ENCODE measurements at regions not wholly inside any gene's neighbourhood (a gene's known extent, or its start where the extent isn't known, plus 50 kb on each side); places are given as distances from the start of the nearest gene placed in this dataset.

DNA sequence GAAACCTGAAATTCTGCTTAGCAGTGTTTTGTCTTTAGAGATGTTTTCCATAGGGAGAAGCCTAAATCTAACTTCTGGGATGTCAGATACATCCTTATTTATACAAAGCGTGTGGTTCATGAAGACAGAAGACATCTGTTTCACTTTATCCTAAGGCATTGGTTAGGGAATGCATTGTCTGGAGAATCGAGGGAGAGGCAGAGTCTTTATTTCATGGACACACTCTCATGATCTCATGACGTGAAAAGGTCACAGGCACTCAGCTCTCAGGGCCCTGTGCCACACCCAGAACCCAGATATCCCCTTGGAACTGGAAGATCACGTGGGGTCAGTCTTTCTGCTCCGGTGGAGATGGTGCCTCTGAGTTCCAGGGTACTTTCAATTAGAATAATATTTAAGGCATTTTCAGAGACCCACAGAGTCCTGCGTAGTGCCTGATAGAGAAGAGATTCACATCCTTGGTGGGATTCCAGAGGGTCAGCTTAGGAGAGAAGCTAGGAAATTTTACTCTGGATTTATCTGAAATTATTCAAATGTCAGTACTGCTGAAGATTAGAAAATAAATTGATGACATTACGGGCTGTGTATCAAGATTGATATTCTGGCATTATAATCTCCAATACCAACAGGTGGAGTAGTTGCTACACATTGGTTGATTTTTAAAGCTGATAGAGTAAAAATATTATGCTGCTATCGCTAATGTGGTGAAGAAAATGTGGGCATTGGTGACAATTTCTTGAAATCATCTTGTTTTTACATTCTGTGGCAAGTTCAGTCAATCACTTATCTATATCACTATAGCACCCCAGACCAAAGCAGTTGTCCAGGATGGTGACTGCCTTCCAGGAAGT lies 378.3 kb downstream of the MTRR start:
- no peak for DNase-seq

- DNase-seq = no peak
Observed at GRCh38 chr5:8253376-8253775, 384.4 kb downstream of the MTRR start.

GRCh38 chr5:8254674-8255073 lies 385.7 kb downstream of the MTRR start:
- DNase-seq = no peak

DNA sequence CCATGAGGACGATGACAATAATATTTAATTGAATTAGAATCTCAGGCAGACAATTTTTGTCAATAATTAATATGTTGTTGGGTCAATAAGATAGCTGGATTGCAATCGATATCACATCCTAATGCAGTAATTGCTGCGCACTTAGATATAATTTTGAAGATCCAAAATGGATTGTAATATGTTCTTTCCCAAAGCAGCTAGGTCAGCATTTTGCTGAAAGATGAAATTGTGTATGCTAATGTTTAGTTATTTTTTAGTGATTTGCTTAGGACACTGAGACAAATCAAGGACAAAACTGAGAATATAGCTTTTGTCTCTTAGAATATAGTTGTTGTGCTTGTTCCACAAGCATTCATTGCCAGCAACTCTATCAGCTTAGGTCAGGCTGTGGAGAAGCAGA lies 389.9 kb downstream of the MTRR start:
- no peak for DNase-seq

GRCh38 chr5:8270246-8270645 lies 401.3 kb downstream of the MTRR start:
- DNase-seq = no peak

DNA sequence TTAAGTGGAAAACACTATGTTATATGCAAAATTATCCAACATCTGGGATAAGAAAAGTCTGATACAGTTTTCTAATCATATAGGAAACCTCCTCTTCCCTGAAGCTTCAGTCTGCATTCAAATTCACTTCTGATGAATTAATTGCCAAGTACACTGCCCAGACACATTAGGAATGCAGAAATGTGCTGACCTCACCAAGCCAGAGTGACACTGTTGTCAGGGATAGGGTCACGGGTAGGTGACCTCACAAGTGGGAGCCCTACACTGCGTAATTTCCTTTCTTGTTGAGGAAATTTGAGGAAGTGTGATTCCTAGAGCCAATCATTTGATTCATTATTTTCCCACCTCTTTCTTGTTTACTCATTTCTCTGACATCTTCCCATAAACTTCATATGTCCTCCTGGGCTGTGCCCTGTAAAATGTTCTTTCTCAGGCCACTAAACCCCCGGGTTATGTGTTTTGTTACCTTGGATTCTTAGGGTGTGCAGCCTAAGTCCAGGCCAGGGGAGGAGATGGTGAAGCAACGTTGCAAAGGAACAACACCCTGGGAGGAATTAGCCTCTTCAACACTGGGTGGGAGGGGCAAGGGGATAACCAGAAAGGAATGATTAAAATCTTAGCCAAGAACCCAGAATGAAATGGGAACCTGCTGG lies 411.9 kb downstream of the MTRR start:
- no peak for DNase-seq

- no peak for DNase-seq
Observed at GRCh38 chr5:8288334-8288733, 419.4 kb downstream of the MTRR start.

DNA sequence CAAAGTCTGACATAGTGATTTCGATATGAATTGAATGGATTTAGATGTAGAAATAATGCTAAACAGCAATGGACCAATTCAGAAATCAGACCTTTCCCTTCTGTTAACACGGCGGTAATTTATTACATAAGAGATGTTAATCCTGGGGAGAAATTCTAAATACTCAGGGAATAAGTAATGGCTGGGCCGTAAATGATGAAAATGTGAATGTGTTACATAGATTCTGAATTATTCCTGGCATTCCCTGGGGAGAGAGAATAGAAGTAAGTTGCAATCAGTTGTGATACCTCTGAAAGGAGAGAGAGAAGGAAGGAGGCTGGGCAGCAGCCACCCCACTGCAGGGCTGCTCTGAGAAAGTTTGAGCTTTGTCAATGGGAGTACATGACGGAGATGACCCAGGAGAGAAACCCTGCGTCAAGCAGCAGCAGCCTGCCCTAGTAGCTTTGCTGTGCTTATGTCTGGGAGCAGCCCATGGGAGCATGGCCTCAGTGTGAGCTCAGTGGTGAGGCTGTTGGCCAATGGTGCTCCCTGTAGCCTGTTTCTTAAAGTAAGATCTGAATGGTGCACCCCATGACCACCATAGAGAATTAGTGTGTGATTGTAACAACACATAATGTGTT lies 420.1 kb downstream of the MTRR start:
- no peak for DNase-seq

GRCh38 chr5:8289779-8290178 lies 420.8 kb downstream of the MTRR start:
- DNase-seq = no peak

GRCh38 chr5:8290721-8291120 lies 421.8 kb downstream of the MTRR start:
- DNase-seq = no peak

- no peak for DNase-seq
Observed at GRCh38 chr5:8291641-8292040, 422.7 kb downstream of the MTRR start.

GRCh38 chr5:8295141-8295540 lies 426.2 kb downstream of the MTRR start:
- DNase-seq = no peak

GRCh38 chr5:8299716-8300115 lies 430.8 kb downstream of the MTRR start:
- DNase-seq = no peak

DNA sequence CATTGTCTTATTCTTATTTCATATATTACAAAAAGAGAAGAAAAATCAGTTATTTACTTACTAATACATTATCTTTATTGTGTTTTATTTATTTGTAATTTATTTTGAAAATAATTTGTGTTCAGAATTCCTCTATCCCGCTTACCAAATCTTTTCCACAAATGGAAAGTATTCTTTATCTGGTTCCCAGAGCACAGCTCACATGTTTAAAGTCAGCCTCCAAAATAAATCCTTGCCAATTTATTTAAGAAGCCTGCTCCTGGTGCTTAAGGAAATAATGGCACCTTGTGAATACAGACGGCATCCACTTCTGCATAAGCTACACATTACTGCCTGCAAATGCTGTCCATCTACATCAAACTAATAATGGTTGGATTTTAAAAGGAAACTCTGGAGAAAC lies 435.4 kb downstream of the MTRR start:
- DNase-seq = no peak

- DNase-seq = no peak
Observed at GRCh38 chr5:8306288-8306896, 437.4 kb downstream of the MTRR start.

DNA sequence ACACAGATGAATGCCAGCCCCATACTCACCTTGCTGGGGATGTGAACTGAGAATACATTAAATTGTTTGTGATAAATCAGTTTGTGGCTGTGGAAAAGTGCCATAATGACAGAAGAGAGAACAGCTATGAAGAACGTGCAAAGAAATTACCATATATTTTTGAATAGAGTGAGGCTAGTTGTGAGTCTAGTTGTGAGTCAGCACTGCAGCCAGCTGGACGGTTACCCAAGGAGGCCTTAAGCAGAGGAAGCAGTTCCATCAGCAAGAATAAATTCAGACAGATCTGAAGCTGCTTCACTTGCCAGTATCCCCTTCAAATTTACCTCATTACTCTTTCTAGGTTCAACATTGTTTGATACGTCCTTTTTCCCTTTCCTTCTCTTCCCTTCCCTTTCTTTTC lies 446.0 kb downstream of the MTRR start:
- DNase-seq = no peak

- DNase-seq = no peak
Observed at GRCh38 chr5:8316608-8317280, 447.8 kb downstream of the MTRR start.

GRCh38 chr5:8317335-8317734 lies 448.4 kb downstream of the MTRR start:
- no peak for DNase-seq

DNA sequence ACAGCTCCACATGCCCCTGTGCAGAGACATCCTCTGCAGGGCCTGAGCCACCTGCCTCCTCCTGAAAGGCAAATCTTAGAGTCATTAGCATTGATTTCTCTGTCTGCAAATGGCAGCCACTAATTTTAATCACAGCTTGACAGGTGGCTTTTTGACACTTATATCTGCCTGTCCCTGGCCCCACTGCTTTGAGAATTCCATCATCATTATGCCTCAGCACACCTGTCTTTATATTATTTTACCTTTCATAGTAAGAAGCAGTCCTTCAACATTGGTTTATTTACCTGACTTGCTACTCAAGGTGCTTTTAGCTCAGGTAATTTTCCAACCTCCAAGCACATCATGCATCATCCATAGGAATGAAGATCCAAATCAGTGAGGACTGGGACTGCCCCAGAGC lies 451.3 kb downstream of the MTRR start:
- no peak for DNase-seq

GRCh38 chr5:8321272-8321671 lies 452.3 kb downstream of the MTRR start:
- DNase-seq = no peak

DNA sequence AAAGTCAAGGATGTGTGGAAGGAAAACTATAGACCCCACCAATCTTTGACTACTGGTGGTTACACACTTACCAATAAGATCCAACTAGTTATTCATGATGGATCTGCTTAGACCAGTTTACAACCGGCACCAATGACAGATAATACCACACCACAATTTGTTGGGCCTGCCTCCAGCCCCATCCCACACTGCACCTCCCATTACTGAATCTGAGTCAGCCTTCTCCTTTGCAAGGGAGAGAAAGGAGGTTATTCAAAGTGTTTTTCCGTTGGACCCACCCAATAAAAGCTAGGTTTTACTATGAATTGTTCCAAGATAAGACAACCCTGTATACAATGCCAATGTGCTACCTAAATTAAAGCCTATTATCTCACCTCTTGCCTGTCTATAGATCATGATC lies 453.5 kb downstream of the MTRR start:
- no peak for DNase-seq

GRCh38 chr5:8327016-8327415 lies 458.1 kb downstream of the MTRR start:
- DNase-seq = no peak

GRCh38 chr5:8329773-8330172 lies 460.8 kb downstream of the MTRR start:
- no peak for DNase-seq
